ENCODE measurements at regions not wholly inside any gene's neighbourhood (a gene's known extent, or its start where the extent isn't known, plus 50 kb on each side); places are given as distances from the start of the nearest gene placed in this dataset.

- Histone ChIP-seq H3K36me3 (ENCODE audit: insufficient read depth, low read length, poor library complexity, severe bottlenecking) (no peaks in the 10 kb centered on the region), H3K4me3 (ENCODE audit: low read depth, low read length, poor library complexity, severe bottlenecking) (no peak overlapping the region), H3K27me3 (replicated peaks; ENCODE audit: insufficient read depth, low read depth, low read length, poor library complexity) (peaks cover 42% of the 10 kb centered on the region), H3K4me1 (ENCODE audit: insufficient read depth, low read length, poor library complexity, severe bottlenecking) (no peaks in the 10 kb centered on the region), H3K27ac (ENCODE audit: low read depth, low read length, poor library complexity, severe bottlenecking) (no peak overlapping the region), H3K9me3 (ENCODE audit: low read depth, low read length, poor library complexity, severe bottlenecking) (no peaks in the 10 kb centered on the region)
- ChIA-PET CTCF (no interaction called here), POLR2A (ENCODE audit: low non-redundant PET) (no interaction called here)
- BruUV-seq (replicated peaks): no TSS peak
- DNase-seq (ENCODE audit: low spot score): no peak
- intact Hi-C loops (cut with micrococcal nuclease; ENCODE audit: unreplicated experiment): no loop called here
- TF ChIP-seq EZH2 (IDR thresholded peaks at IDR 0.05; ENCODE audit: borderline replicate concordance, low read depth, low read length, poor library complexity, severe bottlenecking): no peak
Observed at GRCh38 chr5:74289238-74289637, 351.3 kb downstream of the ENC1 start.

DNA sequence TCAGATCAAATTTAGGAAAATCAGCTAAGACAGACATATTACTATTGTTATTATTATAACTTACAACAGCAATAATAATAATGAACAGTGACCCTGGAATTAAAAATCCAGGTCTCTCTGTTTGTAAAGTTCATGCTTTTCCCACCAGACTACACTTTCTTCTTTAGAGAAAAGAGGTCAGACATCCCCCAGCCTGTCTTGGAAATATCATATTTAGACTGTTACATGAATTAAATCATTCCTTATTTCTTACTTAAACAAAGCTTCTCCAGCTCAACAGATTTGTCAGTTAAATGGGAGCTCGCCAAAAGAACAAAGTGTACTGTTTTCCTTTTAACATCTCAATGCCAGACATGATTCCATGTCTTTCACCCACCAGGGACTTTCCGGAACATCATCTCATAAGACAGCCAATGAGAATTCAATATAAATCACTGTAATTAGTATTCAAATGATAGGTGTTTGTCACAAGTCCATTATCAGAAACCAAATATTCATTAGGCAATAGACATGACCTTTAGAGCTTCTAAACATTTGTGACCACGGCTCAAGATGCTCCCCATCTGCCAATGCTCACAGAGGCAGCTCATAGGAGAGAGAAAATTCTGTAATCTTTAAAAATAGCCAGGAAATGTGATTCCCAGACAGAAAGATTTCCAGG is 351.9 kb downstream of the ENC1 start:
- CTCF ChIA-PET: no interaction called here
- DNase-seq (ENCODE audit: low spot score): no peak
- Histone ChIP-seq H3K27me3 (replicated peaks; ENCODE audit: insufficient read depth, low read depth, low read length, poor library complexity) (peaks cover 42% of the 10 kb centered on the region), H3K4me3 (ENCODE audit: low read depth, low read length, poor library complexity, severe bottlenecking) (no peak overlapping the region), H3K9me3 (ENCODE audit: low read depth, low read length, poor library complexity, severe bottlenecking) (no peaks in the 10 kb centered on the region), H3K4me1 (ENCODE audit: insufficient read depth, low read length, poor library complexity, severe bottlenecking) (no peaks in the 10 kb centered on the region), H3K27ac (ENCODE audit: low read depth, low read length, poor library complexity, severe bottlenecking) (no peak overlapping the region), H3K36me3 (ENCODE audit: insufficient read depth, low read length, poor library complexity, severe bottlenecking) (no peaks in the 10 kb centered on the region)
- TF ChIP-seq CTCF (conservative IDR thresholded peaks at IDR 0.05; ENCODE audit: low read depth, low read length): no peak
- no peak for TF ChIP-seq EZH2 (IDR thresholded peaks at IDR 0.05; ENCODE audit: borderline replicate concordance, low read depth, low read length, poor library complexity, severe bottlenecking)
- POLR2A ChIA-PET (ENCODE audit: low non-redundant PET): interaction anchor here (0.5 kb wide), 1 partner anchor 27 kb away, joined by 3 read pairs; no protein-coding TSS in a partner anchor
- intact Hi-C loops (cut with micrococcal nuclease; ENCODE audit: unreplicated experiment): no loop called here
- BruUV-seq (replicated peaks): no TSS peak

DNA sequence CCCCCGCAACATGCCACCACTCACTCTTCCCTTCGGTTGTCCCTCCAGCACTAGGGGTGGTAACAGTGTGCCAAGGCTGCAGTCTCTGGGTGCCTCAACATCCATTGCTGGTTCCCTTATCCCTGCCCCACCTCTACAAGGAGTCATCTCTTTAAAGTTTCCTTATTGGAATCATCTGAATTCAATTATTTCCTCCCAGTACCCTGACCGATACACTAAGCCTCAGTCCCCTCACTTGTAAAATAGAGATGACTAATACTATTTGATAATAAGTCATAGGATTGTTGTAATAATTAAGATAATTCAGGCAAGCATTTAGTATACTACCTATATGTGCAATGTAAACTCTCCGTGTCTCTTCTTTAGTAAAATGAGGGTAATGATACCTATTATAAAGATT is 352.5 kb downstream of the ENC1 start:
- POLR2A ChIA-PET (ENCODE audit: low non-redundant PET): interaction anchor here (0.5 kb wide), 1 partner anchor 28 kb away, joined by 3 read pairs; no protein-coding TSS in a partner anchor
- no peaks in the 10 kb centered on the region for H3K36me3 ChIP-seq (ENCODE audit: insufficient read depth, low read length, poor library complexity, severe bottlenecking)
- no peak for DNase-seq (ENCODE audit: low spot score)
- intact Hi-C loops (cut with micrococcal nuclease; ENCODE audit: unreplicated experiment): no loop called here
- no peaks in the 10 kb centered on the region for H3K9me3 ChIP-seq (ENCODE audit: low read depth, low read length, poor library complexity, severe bottlenecking)
- peaks cover 40% of the 10 kb centered on the region for H3K27me3 ChIP-seq (replicated peaks; ENCODE audit: insufficient read depth, low read depth, low read length, poor library complexity)
- H3K4me3 ChIP-seq (ENCODE audit: low read depth, low read length, poor library complexity, severe bottlenecking): no peak overlapping the region
- TF ChIP-seq EZH2 (IDR thresholded peaks at IDR 0.05; ENCODE audit: borderline replicate concordance, low read depth, low read length, poor library complexity, severe bottlenecking): no peak
- TF ChIP-seq CTCF (conservative IDR thresholded peaks at IDR 0.05; ENCODE audit: low read depth, low read length): no peak
- no peaks in the 10 kb centered on the region for H3K4me1 ChIP-seq (ENCODE audit: insufficient read depth, low read length, poor library complexity, severe bottlenecking)
- CTCF ChIA-PET: no interaction called here
- BruUV-seq (replicated peaks): no TSS peak
- H3K27ac ChIP-seq (ENCODE audit: low read depth, low read length, poor library complexity, severe bottlenecking): no peak overlapping the region
